Epithelial cell of prostate (primary cell): ENCODE measurements at regions not wholly inside any gene's neighbourhood (a gene's known extent, or its start where the extent isn't known, plus 50 kb on each side); places are given as distances from the start of the nearest gene placed in this dataset.
"Not testable (repeated sequence)": the region's sequence is repeated elsewhere in the genome, so short reads cannot be mapped to it uniquely, and the experiment has no call there.

ENCODE experiments used
- DNase-seq: peaks from one replicate; pipeline ENCODE4 v3.0.0-alpha.2; 2011; ENCODE audit warnings: low read depth, low spot score
- H3K27ac ChIP-seq: fragments of 450-650 bp; 2 replicates; pipeline ENCODE4 v1.5.1; 2017; ENCODE audit warnings: mild to moderate bottlenecking

GRCh38 chr7:41579961-41580935, 122.6 kb downstream of the INHBA start:
- no peak overlapping the region for H3K27ac ChIP-seq
- no peak for DNase-seq

GRCh38 chr7:41578700-41579099, 124.2 kb downstream of the INHBA start:
- DNase-seq, result no peak
- no peak overlapping the region for H3K27ac ChIP-seq

GRCh38 chr7:41576166-41576565, 126.7 kb downstream of the INHBA start:
- H3K27ac ChIP-seq, result no peak overlapping the region
- no peak for DNase-seq

DNA sequence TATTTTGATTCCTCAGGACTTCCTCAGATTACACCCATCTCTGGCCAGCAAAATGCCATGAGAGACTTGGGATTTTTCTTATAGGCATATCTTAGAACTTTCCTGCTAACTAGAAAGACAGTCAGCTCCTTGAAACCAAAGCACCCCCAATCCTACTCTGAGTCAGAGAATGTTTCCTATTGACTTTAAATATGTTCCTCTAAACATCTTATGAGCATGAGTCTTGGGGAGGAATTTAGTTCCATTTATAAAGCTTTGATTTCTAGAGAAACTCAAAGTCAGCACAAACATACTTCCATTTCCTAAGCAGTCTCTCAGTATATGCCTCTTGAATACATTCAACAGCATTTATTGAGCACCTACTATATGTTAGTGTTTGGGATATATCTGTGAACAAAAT, 128.5 kb downstream of the INHBA start:
- no peak overlapping the region for H3K27ac ChIP-seq

GRCh38 chr7:41573862-41574261, 129.0 kb downstream of the INHBA start:
- no peak overlapping the region for H3K27ac ChIP-seq
- DNase-seq, result no peak

More for the DNA sequence above, 128.5 kb downstream of the INHBA start:
- no peak for DNase-seq

GRCh38 chr7:41573443-41573842, 129.4 kb downstream of the INHBA start:
- DNase-seq, result no peak
- no peak overlapping the region for H3K27ac ChIP-seq

- no peak overlapping the region for H3K27ac ChIP-seq
- DNase-seq, result peak; percentile 56
Observed at GRCh38 chr7:41573015-41573414, 129.9 kb downstream of the INHBA start.

DNA sequence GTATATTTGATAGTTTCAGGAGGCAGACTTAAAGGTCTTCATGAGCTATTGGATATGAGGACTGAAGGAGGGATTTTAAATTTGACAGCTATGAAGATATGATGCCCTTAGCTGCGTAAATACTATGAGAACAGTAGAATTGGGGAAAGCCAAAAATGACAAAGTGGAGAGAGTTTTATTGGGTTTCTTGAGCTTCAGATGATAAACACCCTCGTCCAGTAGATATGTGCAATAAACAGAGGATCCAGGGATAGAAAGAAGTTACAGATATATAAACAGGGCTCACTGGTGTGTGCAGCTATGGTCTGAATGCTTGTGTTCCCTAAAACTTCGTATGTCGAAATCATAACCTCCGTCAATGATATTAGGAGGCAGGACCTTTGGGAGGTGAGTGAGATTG, 131.3 kb downstream of the INHBA start:
- DNase-seq, result no peak
- no peak overlapping the region for H3K27ac ChIP-seq

DNA sequence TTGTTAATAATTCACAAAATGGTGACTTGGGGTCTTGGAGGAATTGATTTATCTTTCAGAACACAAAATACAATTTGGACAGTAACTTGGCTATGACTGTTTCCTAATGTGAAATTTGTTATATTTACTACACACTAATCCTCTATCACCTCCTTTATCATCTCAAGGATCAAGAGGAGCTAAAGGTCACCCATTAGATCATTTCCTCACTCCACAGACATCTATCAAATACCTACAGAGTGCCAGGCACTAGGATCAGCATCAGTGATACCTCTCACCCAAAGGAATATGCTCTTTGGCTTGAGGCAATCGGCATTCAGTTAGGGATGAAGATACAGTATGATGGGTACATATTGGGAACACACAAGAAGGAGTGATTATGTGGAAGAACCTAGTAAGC, 132.1 kb downstream of the INHBA start:
- H3K27ac ChIP-seq, result no peak overlapping the region
- no peak for DNase-seq

GRCh38 chr7:41568135-41568534, 134.8 kb downstream of the INHBA start:
- DNase-seq, result no peak
- no peak overlapping the region for H3K27ac ChIP-seq

DNA sequence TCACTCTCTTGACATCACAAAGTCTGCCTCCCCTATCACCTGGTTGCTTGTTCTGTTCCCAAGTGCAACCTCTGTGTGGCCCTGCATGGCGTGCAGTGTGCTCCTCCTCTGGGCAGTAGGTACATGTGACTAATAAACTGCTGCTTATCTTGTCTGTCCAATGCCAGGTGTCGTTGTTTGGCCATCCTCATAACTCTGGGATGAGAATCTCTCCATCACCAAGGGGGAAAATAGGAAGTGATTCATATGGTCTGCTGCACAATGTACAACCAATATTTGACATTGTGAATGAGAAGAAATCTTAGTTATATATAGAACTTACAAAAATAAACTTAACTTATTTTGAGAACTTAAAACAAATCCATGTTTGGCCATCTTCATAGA, 135.2 kb downstream of the INHBA start:
- H3K27ac ChIP-seq, result no peak overlapping the region
- DNase-seq, result no peak

DNA sequence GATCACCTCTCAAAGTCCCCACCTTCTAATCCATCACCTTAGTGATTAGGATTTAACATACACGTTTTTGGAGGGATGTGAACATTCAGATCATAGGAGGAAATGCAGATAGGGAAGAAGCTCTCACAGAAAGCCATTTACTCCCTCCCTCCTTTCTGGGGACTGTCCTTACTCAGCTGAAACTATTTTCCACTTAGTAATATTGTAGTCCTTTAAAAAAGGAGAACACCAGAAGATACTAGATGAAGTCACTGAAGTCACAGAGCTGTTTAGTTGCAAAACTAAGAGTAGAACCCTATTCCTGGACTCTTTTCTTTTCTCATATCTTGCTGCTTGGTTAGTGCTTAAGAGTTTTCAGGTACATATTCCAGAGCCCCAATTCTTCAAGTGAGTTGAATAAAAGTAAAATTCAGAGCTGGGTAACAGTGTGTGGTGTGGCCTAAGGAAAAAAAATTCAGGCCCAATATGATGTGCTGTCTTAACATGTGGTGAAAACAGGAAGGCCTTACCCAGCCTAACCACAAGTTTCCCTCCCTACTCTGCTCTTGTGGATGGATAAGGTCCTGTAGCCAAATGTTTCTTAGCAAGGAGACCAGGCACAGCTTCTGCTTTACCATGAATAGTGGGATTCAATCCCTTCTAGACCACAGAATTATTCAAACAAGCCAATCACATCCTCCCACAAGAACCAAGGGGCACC, 135.7 kb downstream of the INHBA start:
- DNase-seq, result no peak
- H3K27ac ChIP-seq, result no peak overlapping the region

DNA sequence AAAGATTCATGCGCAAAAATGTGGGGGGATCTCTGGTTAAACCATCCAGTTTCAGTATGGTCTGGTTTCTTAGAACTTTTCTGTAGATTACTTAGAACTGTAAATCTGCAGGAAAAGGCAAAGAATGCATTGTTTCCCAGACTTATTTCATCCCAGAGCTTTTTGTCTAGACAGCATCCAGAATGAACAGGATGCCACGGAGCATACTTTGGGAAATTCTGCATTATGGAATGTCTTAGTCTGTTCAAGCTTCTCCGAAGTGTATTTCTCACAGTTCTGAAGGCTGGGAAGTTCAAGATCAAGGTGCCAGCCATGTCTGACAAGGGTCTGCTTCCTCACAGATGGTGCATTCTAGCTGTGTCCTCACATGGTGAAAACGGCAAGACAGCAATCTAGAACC, 136.3 kb downstream of the INHBA start:
- no peak for DNase-seq

DNA sequence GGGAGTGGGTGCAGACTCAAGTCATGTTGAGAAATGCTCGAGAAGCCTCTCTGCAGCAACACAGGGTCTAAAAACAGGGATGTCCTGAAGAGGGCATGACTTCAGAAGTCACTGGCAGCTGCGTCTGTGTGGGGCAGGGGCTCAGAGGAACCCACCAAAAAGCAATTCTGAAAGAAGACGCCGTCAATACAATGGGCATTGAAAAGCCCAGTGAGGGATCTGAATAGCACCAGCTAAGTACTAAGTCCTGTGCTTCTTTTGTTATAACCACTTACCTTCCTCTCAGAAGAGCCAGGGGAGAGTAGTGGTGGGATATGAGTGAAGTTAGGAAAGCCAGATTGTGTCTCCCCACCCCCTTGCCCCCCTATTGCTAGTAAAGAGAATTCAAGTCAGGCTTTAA, 137.2 kb downstream of the INHBA start:
- no peak for DNase-seq
- H3K27ac ChIP-seq, result no peak overlapping the region

More for the DNA sequence above, 136.3 kb downstream of the INHBA start:
- no peak overlapping the region for H3K27ac ChIP-seq

DNA sequence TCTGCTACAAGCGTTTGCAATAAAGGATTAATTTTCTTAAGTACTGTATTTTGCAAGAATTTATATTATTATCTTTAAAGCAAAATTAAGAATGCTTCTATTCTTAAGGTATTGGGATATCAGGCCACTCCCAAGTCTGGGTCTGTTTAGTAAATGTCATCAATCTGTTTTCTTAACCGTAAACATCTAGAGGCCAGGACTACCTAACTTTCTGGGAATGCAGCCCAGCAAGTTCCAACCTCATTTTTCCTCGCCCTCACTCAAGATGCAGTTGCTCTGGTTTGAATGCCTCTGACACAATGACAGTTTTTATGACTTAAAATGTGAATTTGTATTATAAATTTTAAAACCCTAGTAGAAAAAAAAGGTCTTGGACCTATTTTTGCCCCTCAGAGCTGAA, 143.5 kb downstream of the INHBA start:
- H3K27ac ChIP-seq, result peak overlapping the region; percentile 6
- DNase-seq, result peak; percentile 40

GRCh38 chr7:41554481-41554880, 148.4 kb downstream of the INHBA start:
- no peak for DNase-seq
- H3K27ac ChIP-seq, result no peak overlapping the region

DNA sequence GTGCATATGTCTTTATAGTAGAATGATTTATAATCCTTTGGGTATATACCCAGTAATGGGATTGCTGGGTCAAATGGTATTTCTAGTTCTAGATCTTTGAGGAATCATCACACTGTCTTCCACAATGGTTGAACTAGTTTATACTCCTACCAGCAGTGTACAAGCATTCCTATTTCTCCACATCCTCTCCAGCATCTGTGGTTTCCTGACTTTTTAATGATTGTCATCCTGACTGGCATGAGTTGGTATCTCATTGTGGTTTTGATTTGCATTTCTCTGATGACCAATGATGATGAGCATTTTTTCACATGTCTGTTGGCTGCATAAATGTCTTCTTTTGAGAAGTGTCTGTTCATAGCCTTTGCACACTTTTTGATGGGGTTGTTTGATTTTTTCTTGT, 152.8 kb downstream of the INHBA start:
- not testable (repeated sequence) for H3K27ac ChIP-seq, DNase-seq

- DNase-seq, result no peak
- H3K27ac ChIP-seq, result no peak overlapping the region
Observed at GRCh38 chr7:41544241-41544640, 158.6 kb downstream of the INHBA start.

GRCh38 chr7:41540601-41541000, 162.3 kb downstream of the INHBA start:
- no peak for DNase-seq
- no peak overlapping the region for H3K27ac ChIP-seq

DNA sequence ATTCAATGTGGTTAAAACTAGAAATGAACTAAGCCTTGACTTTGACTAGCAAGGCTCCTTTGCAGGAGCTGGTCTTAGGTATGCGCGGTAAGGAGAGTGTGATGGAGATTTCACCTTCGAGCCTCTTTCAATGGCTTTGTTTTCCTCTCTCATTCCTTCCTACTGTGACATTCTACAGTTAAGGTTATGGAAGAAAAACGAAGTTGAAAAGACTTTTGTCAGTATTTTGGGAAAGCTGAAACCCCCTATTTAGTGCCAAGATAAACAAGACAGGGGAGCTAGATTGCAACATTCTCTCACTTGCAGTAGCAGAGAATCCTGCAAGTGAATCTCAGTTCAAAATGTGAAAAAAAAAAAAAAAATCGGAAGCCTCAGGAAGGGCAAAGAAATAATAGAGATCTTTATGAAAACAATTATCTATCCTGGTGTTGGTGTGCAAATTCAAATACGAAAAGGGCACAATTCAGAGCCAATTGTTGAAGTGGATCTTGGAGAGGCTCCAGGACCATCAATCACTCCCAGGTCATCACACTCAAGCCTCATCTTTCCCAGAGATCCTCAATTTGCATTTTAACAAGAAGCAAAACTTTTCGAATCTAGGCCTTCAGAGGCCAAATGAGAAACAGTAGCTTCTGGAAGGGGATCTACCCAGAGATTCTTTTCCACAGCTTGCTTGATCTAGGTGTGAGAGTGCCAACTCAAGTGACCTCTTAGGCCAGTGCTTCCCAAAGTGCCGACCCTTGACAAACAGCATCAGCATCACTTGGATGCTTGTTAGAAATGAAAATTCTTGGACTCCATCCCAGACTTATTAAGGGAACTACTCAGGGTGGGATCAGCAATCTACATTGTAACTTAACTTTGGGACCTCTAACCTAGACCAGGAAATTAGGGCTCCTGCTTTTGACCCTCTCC, 163.8 kb downstream of the INHBA start:
- no peak for DNase-seq

More for the DNA sequence above, 163.8 kb downstream of the INHBA start:
- H3K27ac ChIP-seq, result no peak overlapping the region
